ENCODE measurements at regions not wholly inside any gene's neighbourhood (a gene's known extent, or its start where the extent isn't known, plus 50 kb on each side); places are given as distances from the start of the nearest gene placed in this dataset.

DNA sequence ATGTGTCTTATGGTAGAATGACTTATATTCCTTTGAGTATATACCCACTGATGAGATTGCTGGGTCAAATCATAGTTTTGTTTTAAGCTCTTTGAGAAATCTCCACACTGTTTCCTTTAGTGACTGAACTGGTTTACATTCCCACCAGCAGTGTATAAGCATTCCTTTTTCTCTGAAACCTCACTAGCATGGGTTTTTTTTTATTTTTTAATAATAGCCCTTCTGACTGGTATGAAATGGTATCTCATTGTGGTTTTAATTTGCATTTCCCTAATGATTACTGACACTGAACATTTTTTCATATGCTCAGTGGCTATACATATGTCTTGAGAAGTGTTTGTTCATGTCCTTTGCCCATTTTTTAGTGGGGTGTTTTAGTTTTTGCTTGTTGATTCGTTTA is 494.3 kb downstream of the SQOR start:
- H3K27ac Mint-ChIP-seq (ENCODE audit: unreplicated experiment): no peak overlapping the region
- Histone ChIP-seq H3K27ac (ENCODE audit: low read depth, low read length) (no peak overlapping the region), H4K20me1 (ENCODE audit: insufficient read depth, low read length) (no peaks in the 10 kb centered on the region), H3K9ac (ENCODE audit: low read length) (no peak overlapping the region), H3K27me3 (ENCODE audit: insufficient read depth, low read length) (no peaks in the 10 kb centered on the region), H3K4me2 (ENCODE audit: low read length) (no peak overlapping the region), H3K9me3 (ENCODE audit: insufficient read depth, low read depth, low read length) (peaks cover 6% of the 10 kb centered on the region), H3K36me3 (ENCODE audit: insufficient read depth, low read length) (no peaks in the 10 kb centered on the region), H2AFZ (ENCODE audit: low read depth, low read length) (no peak overlapping the region), H3K79me2 (ENCODE audit: insufficient read depth, low read length) (no peaks in the 10 kb centered on the region), H3K4me1 (ENCODE audit: insufficient read depth, low read length) (no peaks in the 10 kb centered on the region), H3K4me3 (ENCODE audit: insufficient read depth, low read depth, low read length) (no peak overlapping the region)
- no peaks in the 10 kb centered on the region for H3K36me3 Mint-ChIP-seq (ENCODE audit: low read depth, unreplicated experiment)
- FAIRE-seq (no peak), DNase-seq (ENCODE audit: low read depth) (peak; percentile 3)
- H3K9me3 Mint-ChIP-seq (ENCODE audit: unreplicated experiment): no peaks in the 10 kb centered on the region
- H3K27me3 Mint-ChIP-seq (ENCODE audit: low read depth, unreplicated experiment): no peaks in the 10 kb centered on the region
- no peak overlapping the region for H3K4me3 Mint-ChIP-seq (ENCODE audit: unreplicated experiment)
- H3K4me1 Mint-ChIP-seq (ENCODE audit: low read depth, unreplicated experiment): no peaks in the 10 kb centered on the region
- TF ChIP-seq, protein P1, sequence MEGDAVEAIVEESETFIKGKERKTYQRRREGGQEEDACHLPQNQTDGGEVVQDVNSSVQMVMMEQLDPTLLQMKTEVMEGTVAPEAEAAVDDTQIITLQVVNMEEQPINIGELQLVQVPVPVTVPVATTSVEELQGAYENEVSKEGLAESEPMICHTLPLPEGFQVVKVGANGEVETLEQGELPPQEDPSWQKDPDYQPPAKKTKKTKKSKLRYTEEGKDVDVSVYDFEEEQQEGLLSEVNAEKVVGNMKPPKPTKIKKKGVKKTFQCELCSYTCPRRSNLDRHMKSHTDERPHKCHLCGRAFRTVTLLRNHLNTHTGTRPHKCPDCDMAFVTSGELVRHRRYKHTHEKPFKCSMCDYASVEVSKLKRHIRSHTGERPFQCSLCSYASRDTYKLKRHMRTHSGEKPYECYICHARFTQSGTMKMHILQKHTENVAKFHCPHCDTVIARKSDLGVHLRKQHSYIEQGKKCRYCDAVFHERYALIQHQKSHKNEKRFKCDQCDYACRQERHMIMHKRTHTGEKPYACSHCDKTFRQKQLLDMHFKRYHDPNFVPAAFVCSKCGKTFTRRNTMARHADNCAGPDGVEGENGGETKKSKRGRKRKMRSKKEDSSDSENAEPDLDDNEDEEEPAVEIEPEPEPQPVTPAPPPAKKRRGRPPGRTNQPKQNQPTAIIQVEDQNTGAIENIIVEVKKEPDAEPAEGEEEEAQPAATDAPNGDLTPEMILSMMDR (IDR thresholded peaks at IDR 0.05; ENCODE audit: insufficient read depth, low read depth, low read length): no peak
- no peak for TF ChIP-seq EZH2 (IDR thresholded peaks at IDR 0.05; ENCODE audit: insufficient read depth, low read length)

DNA sequence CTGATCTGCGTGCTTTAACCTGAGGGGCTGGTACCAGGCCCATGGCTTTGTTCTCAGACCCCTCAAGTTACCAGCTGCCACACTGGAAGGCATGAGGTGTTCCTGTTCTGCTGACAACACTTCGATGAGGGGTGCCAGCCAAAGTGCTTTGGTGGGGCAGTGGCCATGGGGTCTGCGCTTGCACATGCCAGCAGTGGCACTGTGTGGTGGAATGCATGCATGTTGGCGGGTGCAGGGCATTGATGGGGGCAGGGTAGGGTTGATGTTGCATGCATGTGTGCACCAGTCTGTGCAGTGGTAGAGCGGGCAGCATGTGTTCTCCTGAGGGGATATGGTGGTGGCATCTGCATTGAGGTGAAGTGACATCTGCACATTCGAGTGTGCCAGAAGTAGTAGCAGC is 497.0 kb downstream of the SQOR start:
- Mint-ChIP-seq H3K4me1 (ENCODE audit: low read depth, unreplicated experiment) (no peaks in the 10 kb centered on the region), H3K4me3 (ENCODE audit: unreplicated experiment) (no peak overlapping the region), H3K27ac (ENCODE audit: unreplicated experiment) (no peak overlapping the region), H3K27me3 (ENCODE audit: low read depth, unreplicated experiment) (no peaks in the 10 kb centered on the region), H3K36me3 (ENCODE audit: low read depth, unreplicated experiment) (no peaks in the 10 kb centered on the region), H3K9me3 (ENCODE audit: unreplicated experiment) (peaks cover 4% of the 10 kb centered on the region)
- Histone ChIP-seq H3K4me2 (ENCODE audit: low read length) (no peak overlapping the region), H3K4me1 (ENCODE audit: insufficient read depth, low read length) (no peaks in the 10 kb centered on the region), H4K20me1 (ENCODE audit: insufficient read depth, low read length) (no peaks in the 10 kb centered on the region), H3K36me3 (ENCODE audit: insufficient read depth, low read length) (no peaks in the 10 kb centered on the region), H3K27ac (ENCODE audit: low read depth, low read length) (no peak overlapping the region), H3K27me3 (ENCODE audit: insufficient read depth, low read length) (no peaks in the 10 kb centered on the region), H3K4me3 (ENCODE audit: insufficient read depth, low read depth, low read length) (no peak overlapping the region), H2AFZ (ENCODE audit: low read depth, low read length) (no peak overlapping the region), H3K9me3 (ENCODE audit: insufficient read depth, low read depth, low read length) (peaks cover 6% of the 10 kb centered on the region), H3K9ac (ENCODE audit: low read length) (no peak overlapping the region), H3K79me2 (ENCODE audit: insufficient read depth, low read length) (no peaks in the 10 kb centered on the region)
- TF ChIP-seq EZH2 (IDR thresholded peaks at IDR 0.05; ENCODE audit: insufficient read depth, low read length): no peak
- TF ChIP-seq, protein P1 (IDR thresholded peaks at IDR 0.05; ENCODE audit: insufficient read depth, low read depth, low read length): no peak
- FAIRE-seq: no peak
- DNase-seq (ENCODE audit: low read depth): no peak

DNA sequence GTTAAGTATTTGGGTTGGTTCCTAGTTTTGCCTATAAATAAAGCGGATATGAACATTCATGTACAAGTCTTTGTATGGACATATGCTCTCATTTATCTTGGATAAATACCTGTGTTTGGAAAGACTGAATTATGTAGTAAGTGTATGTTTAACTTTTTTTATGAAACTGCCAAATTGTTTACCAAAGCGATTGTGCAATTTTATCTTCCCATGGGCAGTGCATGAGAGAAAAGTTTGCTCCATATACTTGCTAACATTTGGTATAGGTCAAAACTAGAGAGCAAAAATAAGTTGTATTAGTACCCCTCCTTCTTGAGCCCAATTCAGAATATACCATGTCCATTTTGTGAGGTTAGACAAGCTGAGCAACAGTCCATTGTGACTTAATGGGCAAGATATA is 502.6 kb downstream of the SQOR start:
- Mint-ChIP-seq H3K27ac (ENCODE audit: unreplicated experiment) (no peak overlapping the region), H3K9me3 (ENCODE audit: unreplicated experiment) (peaks cover 4% of the 10 kb centered on the region), H3K4me3 (ENCODE audit: unreplicated experiment) (no peak overlapping the region), H3K4me1 (ENCODE audit: low read depth, unreplicated experiment) (no peaks in the 10 kb centered on the region), H3K27me3 (ENCODE audit: low read depth, unreplicated experiment) (no peaks in the 10 kb centered on the region), H3K36me3 (ENCODE audit: low read depth, unreplicated experiment) (no peaks in the 10 kb centered on the region)
- Histone ChIP-seq H4K20me1 (ENCODE audit: insufficient read depth, low read length) (no peaks in the 10 kb centered on the region), H2AFZ (ENCODE audit: low read depth, low read length) (no peak overlapping the region), H3K27me3 (ENCODE audit: insufficient read depth, low read length) (no peaks in the 10 kb centered on the region), H3K9ac (ENCODE audit: low read length) (no peak overlapping the region), H3K79me2 (ENCODE audit: insufficient read depth, low read length) (no peaks in the 10 kb centered on the region), H3K4me1 (ENCODE audit: insufficient read depth, low read length) (no peaks in the 10 kb centered on the region), H3K27ac (ENCODE audit: low read depth, low read length) (no peak overlapping the region), H3K4me3 (ENCODE audit: insufficient read depth, low read depth, low read length) (no peak overlapping the region), H3K4me2 (ENCODE audit: low read length) (no peak overlapping the region), H3K9me3 (ENCODE audit: insufficient read depth, low read depth, low read length) (peaks cover 3% of the 10 kb centered on the region), H3K36me3 (ENCODE audit: insufficient read depth, low read length) (no peaks in the 10 kb centered on the region)
- FAIRE-seq (peak; percentile 9), DNase-seq (ENCODE audit: low read depth) (no peak)
- TF ChIP-seq, protein P1 (IDR thresholded peaks at IDR 0.05; ENCODE audit: insufficient read depth, low read depth, low read length): no peak
- TF ChIP-seq EZH2 (IDR thresholded peaks at IDR 0.05; ENCODE audit: insufficient read depth, low read length): no peak

Data from astrocyte (in vitro differentiated cells and primary cell).